ENCODE measurements at regions not wholly inside any gene's neighbourhood (a gene's known extent, or its start where the extent isn't known, plus 50 kb on each side); places are given as distances from the start of the nearest gene placed in this dataset.

GRCh38 chr10:106457522-106457921 lies 707.0 kb downstream of the SORCS1 start:
- DNase-seq (ENCODE audit: low read depth in 1 of 2, low spot score in 2 of 2), result no peak
- Histone ChIP-seq H3K4me3 (ENCODE audit: extremely low read depth in 1 of 4, insufficient read depth in 2 of 4, low read depth in 3 of 4, low read length in 4 of 4) (no peak overlapping the region), H4K8ac (ENCODE audit: extremely low read depth, insufficient read depth, low read length) (no peak overlapping the region), H3K27ac (ENCODE audit: low read depth, low read length) (no peak overlapping the region), H3K4me2 (ENCODE audit: insufficient read depth in 1 of 2, low read depth in 2 of 2, low read length in 2 of 2) (no peak overlapping the region), H2BK20ac (ENCODE audit: low read length) (no peak overlapping the region), H3K27me3 (replicated peaks in 1 of 4; ENCODE audit: control insufficient read depth in 3 of 4, extremely low read depth in 1 of 4, insufficient read depth in 3 of 4, low read length in 3 of 4) (no peaks in the 10 kb centered on the region), H4K5ac (ENCODE audit: insufficient read length, low read depth, low read length) (no peak overlapping the region), H3K9ac (replicated peaks in 1 of 4; ENCODE audit: extremely low read depth in 1 of 4, low read depth in 3 of 4, low read length in 3 of 4) (no peak overlapping the region), H2BK12ac (ENCODE audit: low read depth, low read length) (no peak overlapping the region), H3K9me3 (ENCODE audit: insufficient read depth in 2 of 2, low read depth in 1 of 2, low read length in 1 of 2) (no peaks in the 10 kb centered on the region), H2AFZ (ENCODE audit: low read length) (no peak overlapping the region), H3K23me2 (ENCODE audit: low read depth, low read length) (no peaks in the 10 kb centered on the region), H2BK5ac (ENCODE audit: low read depth, low read length) (no peak overlapping the region), H4K91ac (replicated peaks; ENCODE audit: insufficient read length, low read length) (no peak overlapping the region), H2BK120ac (replicated peaks; ENCODE audit: low read depth, low read length) (no peak overlapping the region), H3K18ac (ENCODE audit: extremely low read depth, low read length) (no peak overlapping the region), H3K23ac (ENCODE audit: insufficient read length) (no peak overlapping the region), H3K56ac (replicated peaks; ENCODE audit: insufficient read length, low read depth, low read length) (no peak overlapping the region), H4K20me1 (replicated peaks in 1 of 2; ENCODE audit: control insufficient read depth in 1 of 2, insufficient read depth in 2 of 2, low read length in 2 of 2) (no peaks in the 10 kb centered on the region), H3K4me1 (replicated peaks in 1 of 4; ENCODE audit: control insufficient read depth in 3 of 4, insufficient read depth in 4 of 4, low read length in 3 of 4) (no peaks in the 10 kb centered on the region), H2BK15ac (ENCODE audit: low read length) (no peak overlapping the region), H3K36me3 (ENCODE audit: control insufficient read depth in 2 of 4, insufficient read depth in 4 of 4, low read length in 3 of 4) (no peaks in the 10 kb centered on the region), H3K14ac (ENCODE audit: insufficient read length) (no peak overlapping the region), H2AK5ac (ENCODE audit: low read depth, low read length) (no peak overlapping the region), H3K79me2 (ENCODE audit: control insufficient read depth in 1 of 2, insufficient read depth in 2 of 2, low read length in 2 of 2) (no peaks in the 10 kb centered on the region), H3K79me1 (ENCODE audit: low read depth, low read length) (no peaks in the 10 kb centered on the region), H3K4ac (replicated peaks; ENCODE audit: insufficient read length, low read depth, low read length) (no peak overlapping the region)
- CTCF ChIA-PET (ENCODE audit: partially characterized antibody), result interaction anchor here (0.7 to 0.8 kb wide), 3 partner anchors 10 to 498 kb away, joined by 3 read pairs; no protein-coding TSS in a partner anchor
- 95% methylated on average over 3 of the region's 3 CpGs; no CpG with 5 or more reads in 1 of the 2 experiments for WGBS, 2 experiments (ENCODE audit: extremely low coverage in 1 of 2, insufficient coverage in 1 of 2, insufficient read length in 1 of 2, insufficient replicate concordance in 2 of 2, low coverage in 1 of 2, low lambda C conversion rate in 2 of 2, missing lambda C conversion rate in 1 of 2)
- POLR2A ChIA-PET (ENCODE audit: partially characterized antibody), result no interaction called here
- FAIRE-seq, result no peak
- TF ChIP-seq ATF2 (IDR thresholded peaks at IDR 0.05; ENCODE audit: low read length), result no peak
- no peak for TF ChIP-seq NANOG (IDR thresholded peaks at IDR 0.05; ENCODE audit: insufficient read depth, low read depth, low read length, poor library complexity, severe bottlenecking)
- no peak for TF ChIP-seq ASH2L (IDR thresholded peaks at IDR 0.05; ENCODE audit: low read length)
- TF ChIP-seq ATF3 (IDR thresholded peaks at IDR 0.05; ENCODE audit: insufficient read depth, low read depth, low read length), result no peak
- TF ChIP-seq YY1 (IDR thresholded peaks at IDR 0.05; ENCODE audit: low read depth, low read length), result no peak
- no peak for TF ChIP-seq ZNF274 (IDR thresholded peaks at IDR 0.05; ENCODE audit: borderline replicate concordance, extremely low read depth, low read length)
- no peak for TF ChIP-seq CBX8 (IDR thresholded peaks at IDR 0.05; ENCODE audit: borderline replicate concordance, low read depth, low read length)
- TF ChIP-seq KDM4A (IDR thresholded peaks at IDR 0.05; ENCODE audit: low read depth, low read length, severe bottlenecking), result no peak
- TF ChIP-seq GABPA (IDR thresholded peaks at IDR 0.05; ENCODE audit: borderline replicate concordance, insufficient read depth, low read length), result no peak
- TF ChIP-seq SP4 (IDR thresholded peaks at IDR 0.05; ENCODE audit: low read length), result no peak
- TF ChIP-seq TCF12 (IDR thresholded peaks at IDR 0.05; ENCODE audit: low read depth, low read length), result no peak
- TF ChIP-seq KDM1A (IDR thresholded peaks at IDR 0.05; ENCODE audit: borderline replicate concordance, low read length), result no peak
